GM10248 (cell line): ENCODE measurements at regions not wholly inside any gene's neighbourhood (a gene's known extent, or its start where the extent isn't known, plus 50 kb on each side); places are given as distances from the start of the nearest gene placed in this dataset.

Source experiments
- CTCF ChIA-PET: fragments of 300-600 bp; sonication (Branson Sonifier 250); formaldehyde crosslinking; extraction: SDS; loops from one replicate; lab custom pipeline; 2021; ENCODE audit warnings: antibody characterized with exemption; lab: Yijun Ruan, JAX
- POLR2A ChIA-PET: fragments of 350-650 bp; sonication (Branson Sonifier 250); formaldehyde crosslinking; extraction: SDS; loops from one replicate; lab custom pipeline; 2020; ENCODE audit warnings: antibody characterized with exemption; lab: Yijun Ruan, JAX
- DNase-seq: peaks from one replicate; pipeline ENCODE4 v3.0.0; 2012; ENCODE audit errors: extremely low spot score
- TF ChIP-seq, protein P1 (sequence below): IDR thresholded peaks from 2 replicates; pipeline ENCODE4 v1.5.1; 2012; ENCODE audit warnings: mild to moderate bottlenecking, low read depth; ENCODE audit errors: extremely low read depth, missing control alignments, control extremely low read depth

DNA sequence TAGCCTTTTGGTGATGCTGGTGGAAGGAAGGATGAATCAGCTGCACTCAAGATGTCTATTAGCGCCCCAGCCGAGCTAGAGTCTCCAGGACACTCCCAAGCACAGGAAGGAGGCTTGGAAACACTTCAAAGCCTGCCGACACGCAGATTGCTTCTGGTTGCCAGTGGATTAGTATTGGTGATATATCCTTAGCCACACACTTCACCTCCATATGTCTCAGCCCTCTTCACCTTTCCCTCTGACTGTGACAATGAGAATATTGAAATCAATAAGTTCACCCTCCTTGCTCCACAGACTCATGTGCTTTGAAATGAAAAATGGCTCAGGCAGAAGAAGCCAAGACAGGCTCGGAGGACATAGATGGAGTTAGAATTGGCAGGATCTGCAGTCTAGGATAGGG is 102.9 kb upstream of the LRRN1 start:
- CTCF ChIA-PET = no interaction called here
- no peak for DNase-seq
- TF ChIP-seq, protein P1, sequence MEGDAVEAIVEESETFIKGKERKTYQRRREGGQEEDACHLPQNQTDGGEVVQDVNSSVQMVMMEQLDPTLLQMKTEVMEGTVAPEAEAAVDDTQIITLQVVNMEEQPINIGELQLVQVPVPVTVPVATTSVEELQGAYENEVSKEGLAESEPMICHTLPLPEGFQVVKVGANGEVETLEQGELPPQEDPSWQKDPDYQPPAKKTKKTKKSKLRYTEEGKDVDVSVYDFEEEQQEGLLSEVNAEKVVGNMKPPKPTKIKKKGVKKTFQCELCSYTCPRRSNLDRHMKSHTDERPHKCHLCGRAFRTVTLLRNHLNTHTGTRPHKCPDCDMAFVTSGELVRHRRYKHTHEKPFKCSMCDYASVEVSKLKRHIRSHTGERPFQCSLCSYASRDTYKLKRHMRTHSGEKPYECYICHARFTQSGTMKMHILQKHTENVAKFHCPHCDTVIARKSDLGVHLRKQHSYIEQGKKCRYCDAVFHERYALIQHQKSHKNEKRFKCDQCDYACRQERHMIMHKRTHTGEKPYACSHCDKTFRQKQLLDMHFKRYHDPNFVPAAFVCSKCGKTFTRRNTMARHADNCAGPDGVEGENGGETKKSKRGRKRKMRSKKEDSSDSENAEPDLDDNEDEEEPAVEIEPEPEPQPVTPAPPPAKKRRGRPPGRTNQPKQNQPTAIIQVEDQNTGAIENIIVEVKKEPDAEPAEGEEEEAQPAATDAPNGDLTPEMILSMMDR = no peak
- POLR2A ChIA-PET = no interaction called here

DNA sequence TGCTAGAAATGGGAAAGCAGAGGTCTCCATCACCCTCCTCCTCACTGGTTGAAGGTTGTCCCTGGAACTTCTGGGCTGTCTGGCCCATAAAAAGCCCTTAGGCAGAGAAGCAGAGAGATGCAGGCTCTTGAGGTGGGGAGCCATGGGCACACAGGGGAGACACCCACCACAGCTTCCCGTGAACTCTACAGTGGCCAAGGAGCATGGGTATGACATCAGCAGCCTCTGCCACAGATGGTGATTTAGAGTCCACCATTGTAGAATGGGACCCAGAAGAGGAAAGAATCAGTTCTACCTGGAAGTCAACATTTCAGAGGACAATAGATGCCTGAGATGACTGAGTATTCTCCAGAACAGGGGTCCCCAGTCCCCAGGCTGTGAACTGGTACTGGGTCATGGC is 105.6 kb upstream of the LRRN1 start:
- TF ChIP-seq, protein P1 = no peak
- POLR2A ChIA-PET = no interaction called here
- no peak for DNase-seq
- CTCF ChIA-PET = no interaction called here

DNA sequence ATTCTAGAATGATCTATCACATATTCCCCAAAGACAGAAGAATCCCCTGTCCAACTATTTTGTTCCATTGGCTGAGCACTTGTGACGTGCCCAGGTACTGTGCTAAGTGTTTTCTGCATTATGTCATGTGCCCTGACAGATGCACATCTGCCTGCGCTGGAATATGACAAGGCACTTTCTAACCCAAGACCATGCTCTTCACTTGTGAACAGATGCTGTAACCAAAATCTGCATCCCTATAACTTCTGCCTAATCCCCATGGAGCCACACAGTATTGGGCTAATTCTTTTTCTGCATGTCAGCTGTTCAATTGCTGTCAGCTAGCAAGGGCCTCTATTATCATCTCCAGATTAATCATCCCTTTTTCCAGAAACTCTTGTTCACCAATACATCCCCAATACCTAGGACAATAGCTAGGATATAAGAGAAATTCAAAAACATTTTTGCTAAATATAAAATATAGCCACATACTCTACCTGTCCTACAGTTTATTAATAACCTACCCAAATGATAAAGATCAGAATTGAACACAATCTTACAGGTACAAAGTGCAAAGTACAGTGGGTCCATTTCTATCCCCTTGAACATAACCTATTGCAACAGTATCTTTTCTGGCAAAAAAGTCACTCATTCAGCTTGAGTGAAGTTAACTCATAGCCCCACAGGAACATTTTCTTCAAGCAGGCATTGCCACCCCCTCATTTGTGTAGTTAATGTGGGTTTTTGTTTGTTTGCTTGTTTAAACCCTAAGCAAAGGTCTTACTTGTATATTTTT is 109.4 kb upstream of the LRRN1 start:
- TF ChIP-seq, protein P1 = no peak
- DNase-seq = no peak
- POLR2A ChIA-PET = no interaction called here

DNA sequence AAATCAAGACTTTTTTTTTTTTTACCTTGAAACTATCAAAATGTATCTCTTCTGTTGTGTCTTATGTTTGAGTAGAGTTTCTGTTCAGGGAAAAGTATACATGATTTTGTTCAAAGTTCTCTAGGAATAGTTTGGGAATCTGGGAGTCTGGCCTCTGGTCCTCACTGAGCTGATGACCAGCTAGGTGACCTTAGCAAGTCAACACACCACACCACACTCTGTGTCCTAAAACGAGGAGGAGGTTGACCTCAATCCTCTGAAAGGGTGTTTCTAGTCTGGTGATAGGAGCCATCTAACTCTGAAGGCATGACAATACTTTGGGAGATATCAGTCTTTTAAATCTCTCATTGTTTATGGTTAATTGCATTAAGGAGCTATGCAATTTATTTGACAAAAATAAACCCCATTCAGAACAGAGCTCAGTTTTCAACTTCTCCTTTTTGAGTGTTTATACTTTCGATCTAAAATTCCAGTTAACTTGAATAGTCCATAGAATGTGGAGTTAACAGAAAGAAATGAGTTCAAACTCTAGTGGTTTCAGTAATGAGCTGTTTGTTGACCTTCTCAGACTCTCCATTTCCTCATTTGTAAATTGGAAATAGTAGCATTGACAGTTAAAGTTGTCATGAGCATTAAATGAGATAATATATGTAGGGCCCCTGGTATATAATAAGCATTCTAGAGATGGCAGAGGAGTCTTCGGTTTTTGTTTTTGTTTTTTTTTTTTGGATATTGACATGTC is 112.2 kb upstream of the LRRN1 start:
- POLR2A ChIA-PET = no interaction called here
- TF ChIP-seq, protein P1 = no peak
- DNase-seq = no peak
- CTCF ChIA-PET = no interaction called here

More for the DNA sequence above, 109.4 kb upstream of the LRRN1 start:
- CTCF ChIA-PET = no interaction called here

DNA sequence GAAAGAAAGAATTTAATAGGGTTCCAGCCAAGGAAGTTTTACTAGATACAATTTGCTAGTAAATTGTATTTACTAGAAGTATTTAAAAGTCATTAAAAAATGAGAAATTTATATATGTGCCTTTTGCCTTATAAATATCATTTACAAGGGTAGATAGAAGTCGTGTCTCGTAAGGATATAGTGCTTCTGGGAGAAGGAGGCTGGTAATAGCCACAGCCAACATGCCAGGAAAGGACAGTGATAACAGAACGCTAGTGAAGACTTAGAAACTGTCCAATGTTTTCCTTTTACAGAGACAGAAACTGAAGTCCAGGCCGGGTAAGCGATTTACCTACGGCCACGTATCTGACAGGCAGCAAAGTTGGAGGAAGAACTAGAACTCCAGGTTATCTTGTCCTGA is 113.5 kb upstream of the LRRN1 start:
- DNase-seq = no peak
- CTCF ChIA-PET = no interaction called here
- TF ChIP-seq, protein P1 = no peak
- POLR2A ChIA-PET = no interaction called here

DNA sequence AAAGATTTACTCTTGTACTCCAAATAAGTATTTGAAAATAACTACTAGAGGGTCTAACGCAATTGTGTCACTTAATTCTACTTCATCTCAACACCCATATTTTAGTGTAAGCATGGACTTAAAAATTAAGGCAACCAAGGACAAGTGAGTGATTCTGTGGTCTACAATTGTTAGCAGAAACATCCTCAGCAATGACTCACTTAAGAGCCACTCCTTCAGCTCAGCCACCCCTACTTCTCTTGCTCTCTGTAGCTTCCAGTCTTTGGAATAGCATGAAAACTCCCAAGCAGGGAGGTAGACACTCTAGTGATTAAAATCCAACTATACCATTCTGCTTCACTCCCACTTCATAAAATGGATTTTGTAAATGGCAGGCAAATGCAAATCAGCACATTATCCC is 116.0 kb upstream of the LRRN1 start:
- no peak for DNase-seq
- TF ChIP-seq, protein P1 = no peak
- ChIA-PET CTCF (no interaction called here), POLR2A (no interaction called here)
